SKM-1 treated with dmso at 0.1 percent for 144 hours (cell line): ENCODE measurements at regions not wholly inside any gene's neighbourhood (a gene's known extent, or its start where the extent isn't known, plus 50 kb on each side); places are given as distances from the start of the nearest gene placed in this dataset.

ENCODE experiments used
- DNase-seq: peaks from one replicate; lab custom pipeline; 2025; ENCODE audit not compliant: unreplicated experiment; lab: John Stamatoyannopoulos, UW

DNA sequence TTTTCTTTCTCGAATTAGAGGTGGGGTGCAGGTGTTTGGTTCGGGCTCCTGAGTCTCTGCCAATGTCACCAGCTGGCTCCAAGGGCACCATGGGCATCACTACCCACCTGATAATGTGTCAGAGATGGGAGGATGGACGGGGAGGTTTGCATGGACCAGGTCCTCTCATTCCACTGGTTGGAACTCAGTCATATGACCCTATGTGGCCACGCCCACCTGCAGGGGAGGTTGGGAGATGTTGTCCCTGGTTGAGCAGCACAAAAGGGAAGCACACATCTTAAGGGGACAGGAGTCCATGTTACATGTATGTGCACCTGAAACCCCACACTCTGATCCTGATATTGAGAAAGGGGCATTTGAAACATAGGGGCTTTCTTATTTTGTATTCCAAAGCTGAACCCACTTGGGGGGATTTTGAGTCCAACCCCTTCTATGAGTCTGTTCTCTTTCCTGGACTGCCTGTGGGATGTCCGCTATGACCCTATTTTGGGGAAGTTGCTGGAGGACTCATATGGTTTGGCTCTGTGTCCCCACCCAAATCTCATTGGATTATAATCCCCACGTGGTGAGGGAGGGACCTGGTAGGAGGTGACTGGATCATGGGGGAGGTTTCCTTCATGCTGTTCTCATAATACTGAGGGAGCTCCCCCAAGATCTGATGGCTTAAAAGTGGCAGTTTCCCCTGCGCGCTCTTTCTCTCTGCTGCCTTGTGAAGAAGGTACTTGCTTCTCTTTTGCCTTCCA is 66.9 kb upstream of the BAIAP2L1 start:
- no peak for DNase-seq

- no peak for DNase-seq
Observed at GRCh38 chr7:98465022-98465421, 64.1 kb upstream of the BAIAP2L1 start.

DNA sequence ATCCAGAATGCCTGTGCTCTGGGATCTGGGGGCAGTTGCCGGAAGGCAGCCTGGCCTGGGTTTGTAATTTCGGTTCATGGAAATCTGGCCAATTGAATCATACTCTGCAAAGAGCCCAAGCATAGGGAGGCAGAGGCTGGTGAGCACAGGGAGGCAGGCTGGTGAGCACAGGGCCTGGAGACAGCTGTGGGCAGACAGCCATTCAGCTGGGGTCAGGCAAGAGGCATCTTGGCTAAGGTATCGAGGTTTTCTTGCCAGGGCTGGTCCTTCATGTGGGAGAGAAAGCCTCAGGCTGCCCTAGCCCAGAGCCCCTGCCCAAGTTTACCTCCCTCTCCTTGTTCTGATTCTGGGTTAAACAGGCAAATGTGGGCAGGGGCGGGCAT is 63.7 kb upstream of the BAIAP2L1 start:
- DNase-seq: no peak

- no peak for DNase-seq
Observed at GRCh38 chr7:98463837-98464557, 63.1 kb upstream of the BAIAP2L1 start.

- no peak for DNase-seq
Observed at GRCh38 chr7:98462911-98463633, 62.2 kb upstream of the BAIAP2L1 start.

GRCh38 chr7:98460902-98461301 is 60.0 kb upstream of the BAIAP2L1 start:
- no peak for DNase-seq

DNA sequence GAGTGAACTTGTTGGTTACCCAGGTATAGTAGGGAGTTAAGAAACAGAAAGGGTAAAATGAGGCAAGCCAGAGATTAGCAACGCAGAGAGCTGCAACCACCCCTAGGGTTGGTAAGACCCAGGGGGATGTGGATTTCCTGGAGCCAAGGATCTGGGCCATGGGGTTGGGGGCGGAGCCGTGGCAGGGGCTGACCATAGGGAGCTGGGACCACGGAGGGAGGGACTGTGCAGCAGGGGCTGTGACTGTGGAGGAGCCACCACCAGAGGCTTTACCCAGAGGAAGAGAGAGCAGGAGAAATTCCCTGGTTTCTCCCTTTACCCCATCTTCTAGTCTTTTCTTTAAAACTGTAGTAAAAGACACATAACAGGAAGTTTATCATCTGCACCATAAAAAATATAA is 58.6 kb upstream of the BAIAP2L1 start:
- DNase-seq: no peak

- no peak for DNase-seq
Observed at GRCh38 chr7:98458090-98458875, 57.4 kb upstream of the BAIAP2L1 start.

- DNase-seq: no peak
Observed at GRCh38 chr7:98456866-98457265, 56.0 kb upstream of the BAIAP2L1 start.

DNA sequence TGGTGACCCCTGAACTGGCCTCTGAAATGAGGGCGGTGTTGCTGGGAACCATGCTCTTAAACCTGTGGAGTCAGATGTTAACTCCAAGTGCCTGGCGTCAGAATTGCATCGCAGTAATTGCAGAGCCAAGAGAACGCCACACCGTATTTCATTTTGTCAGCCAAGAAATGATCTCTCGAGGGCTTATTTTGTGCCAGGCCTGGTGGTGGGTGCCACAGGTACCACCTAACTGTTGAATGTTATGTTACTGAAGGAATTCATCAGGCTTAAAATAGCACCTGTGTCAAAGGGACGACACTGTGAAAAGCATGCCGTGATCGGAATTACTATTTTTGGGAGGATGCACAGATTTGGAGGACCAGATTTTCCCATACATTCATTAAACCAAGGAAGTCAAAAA is 51.9 kb upstream of the BAIAP2L1 start:
- DNase-seq: no peak
